HCT116 (cell line): ENCODE measurements at regions not wholly inside any gene's neighbourhood (a gene's known extent, or its start where the extent isn't known, plus 50 kb on each side); places are given as distances from the start of the nearest gene placed in this dataset.
"Not testable (repeated sequence)": the region's sequence is repeated elsewhere in the genome, so short reads cannot be mapped to it uniquely, and the experiment has no call there.

Experiments used
- CTCF ChIP-seq, 3 experiments: fragments of 200-600 bp in 1 of 3; sonication (generic) in 1 of 3; IDR thresholded peaks in 2 of 3; conservative IDR thresholded peaks in 1 of 3; 2 replicates each; pipeline ENCODE4 v1.5.1; 2012 to 2017; ENCODE audit warnings: low read depth in 2 of 3, low read length in 2 of 3, antibody characterized with exemption in 1 of 3, borderline replicate concordance in 1 of 3, control low read depth in 1 of 3, mild to moderate bottlenecking in 1 of 3, mixed read lengths in 1 of 3, mixed run types in 1 of 3, moderate library complexity in 1 of 3; ENCODE audit not compliant: insufficient read depth in 1 of 3
- ELF1 ChIP-seq: IDR thresholded peaks from 2 replicates; pipeline ENCODE4 v1.6.1; 2012; ENCODE audit warnings: low read depth, borderline replicate concordance
- EZH2 ChIP-seq: fragments of 200-600 bp; sonication (generic); IDR thresholded peaks from 2 replicates; pipeline ENCODE4 v1.6.1; 2017; ENCODE audit warnings: antibody characterized with exemption, mixed run types
- EZH2phosphoT487 ChIP-seq: fragments of 200-600 bp; IDR thresholded peaks from 2 replicates; pipeline ENCODE4 v1.6.1; 2018; ENCODE audit warnings: antibody characterized with exemption, borderline replicate concordance
- POLR2A ChIP-seq: IDR thresholded peaks from 2 replicates; pipeline ENCODE4 v1.7.0; 2011; ENCODE audit warnings: borderline replicate concordance; ENCODE audit not compliant: insufficient read depth, insufficient read length; ENCODE audit errors: extremely low read depth
- POLR2AphosphoS5 ChIP-seq: IDR thresholded peaks from 2 replicates; pipeline ENCODE4 v1.6.1; 2011; ENCODE audit warnings: mild to moderate bottlenecking, low read depth, low read length, moderate library complexity
- RAD21 ChIP-seq: IDR thresholded peaks from 2 replicates; pipeline ENCODE4 v1.6.1; 2012; ENCODE audit warnings: low read depth, mild to moderate bottlenecking
- SIN3A ChIP-seq: IDR thresholded peaks from 2 replicates; pipeline ENCODE4 v1.6.1; 2012; ENCODE audit warnings: low read depth
- TCF7L2 ChIP-seq: IDR thresholded peaks from 2 replicates; pipeline ENCODE4 v1.7.0; 2011; ENCODE audit warnings: borderline replicate concordance, inconsistent platforms; ENCODE audit not compliant: insufficient read depth, insufficient read length; ENCODE audit errors: extremely low read depth
- YY1 ChIP-seq: IDR thresholded peaks from 2 replicates; pipeline ENCODE4 v1.6.1; 2011; ENCODE audit warnings: low read length, low read depth, moderate library complexity, mild to moderate bottlenecking; ENCODE audit not compliant: insufficient replicate concordance; ENCODE audit errors: extremely low read depth
- ZNF274 ChIP-seq: fragments of 200-500 bp; sonication (Bioruptor generic); IDR thresholded peaks from 2 replicates; pipeline ENCODE4 v1.6.1; 2014; ENCODE audit warnings: mild to moderate bottlenecking, low read depth, low read length, inconsistent platforms
- TF ChIP-seq, protein P1 (sequence below): IDR thresholded peaks from 2 replicates; pipeline ENCODE4 v1.6.1; 2012
- TF ChIP-seq, protein P2 (sequence below): IDR thresholded peaks from 2 replicates; pipeline ENCODE4 v1.6.1; 2012
- TF ChIP-seq, protein P3 (sequence below): IDR thresholded peaks from 2 replicates; pipeline ENCODE4 v1.6.1; 2012; ENCODE audit warnings: low read depth

DNA sequence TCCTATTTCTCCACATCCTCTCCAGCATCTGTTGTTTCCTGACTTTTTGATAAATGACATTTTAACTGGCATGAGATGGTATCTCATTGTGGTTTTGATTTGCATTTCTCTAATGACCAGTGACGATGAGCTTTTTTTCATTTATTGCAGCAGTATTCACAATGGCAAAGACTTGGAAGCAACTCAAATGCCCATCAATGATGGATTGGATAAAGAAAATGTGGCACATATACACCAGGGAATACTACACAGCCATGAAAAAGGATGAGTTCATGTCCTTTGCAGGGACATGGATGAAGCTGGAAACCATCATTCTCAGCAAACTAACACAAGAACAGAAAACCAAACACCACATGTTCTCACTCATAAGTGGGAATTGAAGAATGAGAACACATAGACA is 329.0 kb upstream of the DAB2 start:
- TF ChIP-seq, protein P1, sequence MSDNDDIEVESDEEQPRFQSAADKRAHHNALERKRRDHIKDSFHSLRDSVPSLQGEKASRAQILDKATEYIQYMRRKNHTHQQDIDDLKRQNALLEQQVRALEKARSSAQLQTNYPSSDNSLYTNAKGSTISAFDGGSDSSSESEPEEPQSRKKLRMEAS, result not testable (repeated sequence)
- not testable (repeated sequence) for TF ChIP-seq POLR2AphosphoS5; CTCF (IDR thresholded peaks at IDR 0.05 in 2 of 3, conservative IDR thresholded peaks at IDR 0.05 in 1 of 3; ENCODE audit: borderline replicate concordance in 1 of 3, insufficient read depth in 1 of 3, low read depth in 2 of 3, low read length in 2 of 3); SIN3A; RAD21; YY1; EZH2phosphoT487; EZH2; ZNF274; TCF7L2; ELF1; POLR2A
- TF ChIP-seq, protein P2, sequence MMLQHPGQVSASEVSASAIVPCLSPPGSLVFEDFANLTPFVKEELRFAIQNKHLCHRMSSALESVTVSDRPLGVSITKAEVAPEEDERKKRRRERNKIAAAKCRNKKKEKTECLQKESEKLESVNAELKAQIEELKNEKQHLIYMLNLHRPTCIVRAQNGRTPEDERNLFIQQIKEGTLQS, result not testable (repeated sequence)
- TF ChIP-seq, protein P3, sequence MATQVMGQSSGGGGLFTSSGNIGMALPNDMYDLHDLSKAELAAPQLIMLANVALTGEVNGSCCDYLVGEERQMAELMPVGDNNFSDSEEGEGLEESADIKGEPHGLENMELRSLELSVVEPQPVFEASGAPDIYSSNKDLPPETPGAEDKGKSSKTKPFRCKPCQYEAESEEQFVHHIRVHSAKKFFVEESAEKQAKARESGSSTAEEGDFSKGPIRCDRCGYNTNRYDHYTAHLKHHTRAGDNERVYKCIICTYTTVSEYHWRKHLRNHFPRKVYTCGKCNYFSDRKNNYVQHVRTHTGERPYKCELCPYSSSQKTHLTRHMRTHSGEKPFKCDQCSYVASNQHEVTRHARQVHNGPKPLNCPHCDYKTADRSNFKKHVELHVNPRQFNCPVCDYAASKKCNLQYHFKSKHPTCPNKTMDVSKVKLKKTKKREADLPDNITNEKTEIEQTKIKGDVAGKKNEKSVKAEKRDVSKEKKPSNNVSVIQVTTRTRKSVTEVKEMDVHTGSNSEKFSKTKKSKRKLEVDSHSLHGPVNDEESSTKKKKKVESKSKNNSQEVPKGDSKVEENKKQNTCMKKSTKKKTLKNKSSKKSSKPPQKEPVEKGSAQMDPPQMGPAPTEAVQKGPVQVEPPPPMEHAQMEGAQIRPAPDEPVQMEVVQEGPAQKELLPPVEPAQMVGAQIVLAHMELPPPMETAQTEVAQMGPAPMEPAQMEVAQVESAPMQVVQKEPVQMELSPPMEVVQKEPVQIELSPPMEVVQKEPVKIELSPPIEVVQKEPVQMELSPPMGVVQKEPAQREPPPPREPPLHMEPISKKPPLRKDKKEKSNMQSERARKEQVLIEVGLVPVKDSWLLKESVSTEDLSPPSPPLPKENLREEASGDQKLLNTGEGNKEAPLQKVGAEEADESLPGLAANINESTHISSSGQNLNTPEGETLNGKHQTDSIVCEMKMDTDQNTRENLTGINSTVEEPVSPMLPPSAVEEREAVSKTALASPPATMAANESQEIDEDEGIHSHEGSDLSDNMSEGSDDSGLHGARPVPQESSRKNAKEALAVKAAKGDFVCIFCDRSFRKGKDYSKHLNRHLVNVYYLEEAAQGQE, result not testable (repeated sequence)
